ENCODE measurements at regions not wholly inside any gene's neighbourhood (a gene's known extent, or its start where the extent isn't known, plus 50 kb on each side); places are given as distances from the start of the nearest gene placed in this dataset.

GRCh38 chr16:66044089-66044488, 322.4 kb upstream of the CDH5 start:
- TF ChIP-seq CTCF (IDR thresholded peaks at IDR 0.05; ENCODE audit: low read depth, low read length, poor library complexity, severe bottlenecking) (no peak), EZH2phosphoT487 (IDR thresholded peaks at IDR 0.05; ENCODE audit: borderline replicate concordance, low read length) (no peak)

Measured in DOHH2 (cell line).